Nephron (organoid): ENCODE measurements at regions not wholly inside any gene's neighbourhood (a gene's known extent, or its start where the extent isn't known, plus 50 kb on each side); places are given as distances from the start of the nearest gene placed in this dataset.

Source experiments
- H3K27ac Mint-ChIP-seq, 3 experiments: 2 replicates each; pipeline ENCODE4 v1.8.0; 2020; ENCODE audit warnings: mixed read lengths in 3 of 3, mild to moderate bottlenecking in 2 of 3, moderate library complexity in 1 of 3
- H3K27me3 Mint-ChIP-seq: 2 replicates; pipeline ENCODE4 v1.8.0; 2021; ENCODE audit warnings: low read depth, mild to moderate bottlenecking, moderate library complexity, mixed read lengths
- H3K36me3 Mint-ChIP-seq: 2 replicates; pipeline ENCODE4 v1.8.0; 2020; ENCODE audit warnings: low read depth, mixed read lengths
- H3K4me1 Mint-ChIP-seq: 2 replicates; pipeline ENCODE4 v1.8.0; 2020; ENCODE audit warnings: mixed read lengths
- H3K4me3 Mint-ChIP-seq, 3 experiments: 2 replicates each; pipeline ENCODE4 v1.8.0; 2020; ENCODE audit warnings: mild to moderate bottlenecking in 3 of 3, mixed read lengths in 3 of 3, moderate library complexity in 2 of 3
- H3K9me3 Mint-ChIP-seq: 2 replicates; pipeline ENCODE4 v1.8.0; 2020; ENCODE audit warnings: mixed read lengths
- TF ChIP-seq, protein P1 (sequence below), 3 experiments: fragments of 200-600 bp; sonication (generic); IDR thresholded peaks; one replicate each; pipeline ENCODE4 v1.5.0; 2021; ENCODE audit warnings: antibody characterized with exemption in 3 of 3; ENCODE audit not compliant: unreplicated experiment in 3 of 3

DNA sequence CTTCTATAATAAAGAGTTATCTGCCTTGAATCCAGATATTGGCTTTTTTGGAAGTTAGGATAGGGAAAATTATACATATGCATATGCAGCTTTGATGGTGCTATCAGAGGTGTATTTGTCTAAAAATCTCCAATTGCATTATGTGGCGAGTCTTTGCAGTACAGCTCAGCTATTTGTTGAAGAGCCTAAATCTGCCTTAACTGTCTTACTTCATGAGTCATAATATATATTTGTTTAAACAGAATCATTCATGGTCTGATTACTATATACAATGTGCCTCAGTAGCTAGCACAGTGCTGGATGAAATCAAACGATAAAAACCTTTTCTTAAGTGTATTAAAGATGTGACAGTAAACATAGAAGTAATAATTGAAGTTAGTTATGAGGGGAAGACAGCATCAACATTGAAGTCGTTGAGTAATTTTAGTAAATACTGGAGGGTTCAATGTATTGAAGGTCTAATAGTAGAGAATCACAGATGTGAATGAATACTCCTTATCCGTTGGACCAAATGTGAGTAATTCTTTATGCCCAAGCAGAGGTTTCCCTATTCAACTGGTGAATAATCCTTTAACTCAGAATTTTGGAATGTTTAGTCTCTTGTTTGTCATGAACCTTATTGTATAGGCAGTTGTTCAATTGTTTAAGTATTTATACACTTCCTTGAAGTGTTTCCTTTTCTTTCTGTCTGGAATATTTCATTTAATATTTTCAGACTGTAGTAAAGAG is 74.8 kb upstream of the NAALADL2 start:
- no peak overlapping the region for H3K4me3 Mint-ChIP-seq
- TF ChIP-seq, protein P1, sequence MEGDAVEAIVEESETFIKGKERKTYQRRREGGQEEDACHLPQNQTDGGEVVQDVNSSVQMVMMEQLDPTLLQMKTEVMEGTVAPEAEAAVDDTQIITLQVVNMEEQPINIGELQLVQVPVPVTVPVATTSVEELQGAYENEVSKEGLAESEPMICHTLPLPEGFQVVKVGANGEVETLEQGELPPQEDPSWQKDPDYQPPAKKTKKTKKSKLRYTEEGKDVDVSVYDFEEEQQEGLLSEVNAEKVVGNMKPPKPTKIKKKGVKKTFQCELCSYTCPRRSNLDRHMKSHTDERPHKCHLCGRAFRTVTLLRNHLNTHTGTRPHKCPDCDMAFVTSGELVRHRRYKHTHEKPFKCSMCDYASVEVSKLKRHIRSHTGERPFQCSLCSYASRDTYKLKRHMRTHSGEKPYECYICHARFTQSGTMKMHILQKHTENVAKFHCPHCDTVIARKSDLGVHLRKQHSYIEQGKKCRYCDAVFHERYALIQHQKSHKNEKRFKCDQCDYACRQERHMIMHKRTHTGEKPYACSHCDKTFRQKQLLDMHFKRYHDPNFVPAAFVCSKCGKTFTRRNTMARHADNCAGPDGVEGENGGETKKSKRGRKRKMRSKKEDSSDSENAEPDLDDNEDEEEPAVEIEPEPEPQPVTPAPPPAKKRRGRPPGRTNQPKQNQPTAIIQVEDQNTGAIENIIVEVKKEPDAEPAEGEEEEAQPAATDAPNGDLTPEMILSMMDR (IDR thresholded peaks at IDR 0.05; ENCODE audit: unreplicated experiment in 3 of 3) = no peak
- no peak overlapping the region for H3K27ac Mint-ChIP-seq
- H3K4me1 Mint-ChIP-seq = no peaks in the 10 kb centered on the region
- no peaks in the 10 kb centered on the region for H3K36me3 Mint-ChIP-seq
- H3K27me3 Mint-ChIP-seq = no peaks in the 10 kb centered on the region
- no peaks in the 10 kb centered on the region for H3K9me3 Mint-ChIP-seq

DNA sequence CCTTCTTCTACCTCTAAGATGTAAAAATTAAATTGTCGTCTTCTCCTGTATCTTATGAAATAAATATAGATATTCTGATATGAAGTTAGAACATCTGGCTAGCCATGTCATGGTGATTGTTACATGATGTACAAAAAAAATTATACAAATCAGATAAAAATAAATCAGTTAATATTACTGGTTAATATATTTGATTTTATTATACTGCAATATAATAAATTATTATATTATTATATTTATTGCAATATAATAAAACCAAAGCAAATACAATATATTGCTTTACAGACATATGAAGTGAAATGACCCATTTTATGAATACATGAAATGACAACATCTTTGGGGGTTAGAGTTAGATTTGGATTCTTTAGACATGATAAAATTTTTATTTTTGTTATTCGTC is 72.3 kb upstream of the NAALADL2 start:
- TF ChIP-seq, protein P1 (IDR thresholded peaks at IDR 0.05; ENCODE audit: unreplicated experiment in 3 of 3) = no peak
- Mint-ChIP-seq H3K9me3 (no peaks in the 10 kb centered on the region), H3K4me3 (no peak overlapping the region), H3K27me3 (no peaks in the 10 kb centered on the region), H3K27ac (no peak overlapping the region), H3K4me1 (no peaks in the 10 kb centered on the region), H3K36me3 (no peaks in the 10 kb centered on the region)

DNA sequence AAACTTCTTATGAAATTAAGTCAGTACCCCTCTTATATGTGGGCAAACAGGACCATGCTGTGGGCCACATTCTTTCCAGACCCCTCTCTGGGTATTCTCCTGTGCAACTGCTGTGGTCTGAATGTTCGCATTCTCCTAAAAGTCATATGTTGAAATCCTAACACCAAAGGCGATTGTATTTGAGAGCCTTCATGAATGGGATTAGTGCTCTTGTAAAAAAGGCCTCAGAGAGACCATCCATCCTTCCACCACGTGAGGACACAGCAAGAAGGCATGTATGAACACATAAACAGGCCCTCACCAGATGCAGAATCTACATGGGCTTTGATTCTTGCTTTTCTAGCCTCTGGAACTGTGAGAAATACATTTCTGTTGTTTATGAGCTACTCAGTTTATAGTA is 68.0 kb upstream of the NAALADL2 start:
- Mint-ChIP-seq H3K27ac (no peak overlapping the region), H3K27me3 (no peaks in the 10 kb centered on the region), H3K36me3 (no peaks in the 10 kb centered on the region), H3K9me3 (no peaks in the 10 kb centered on the region), H3K4me1 (no peaks in the 10 kb centered on the region), H3K4me3 (no peak overlapping the region)
- TF ChIP-seq, protein P1 (IDR thresholded peaks at IDR 0.05; ENCODE audit: unreplicated experiment in 3 of 3) = no peak

DNA sequence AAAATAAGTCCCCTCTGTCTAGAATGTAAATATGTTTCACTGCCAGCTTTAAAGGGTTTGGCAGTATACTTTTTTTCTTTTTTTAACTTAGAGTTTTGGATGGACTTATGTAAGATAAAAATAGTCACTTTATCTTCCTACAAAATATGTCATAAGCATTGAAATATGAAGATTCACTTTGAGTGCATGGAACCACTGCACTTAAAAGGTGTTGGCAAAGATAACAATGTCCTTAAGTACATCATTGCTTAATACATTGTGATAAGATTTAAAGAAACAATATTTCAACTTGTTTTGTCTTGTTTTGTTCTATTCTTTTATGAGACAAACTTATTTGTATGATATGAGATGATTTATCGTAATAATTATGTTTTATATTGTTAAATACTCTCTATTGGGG is 66.3 kb upstream of the NAALADL2 start:
- H3K27me3 Mint-ChIP-seq = no peaks in the 10 kb centered on the region
- TF ChIP-seq, protein P1 (IDR thresholded peaks at IDR 0.05; ENCODE audit: unreplicated experiment in 3 of 3) = no peak
- H3K9me3 Mint-ChIP-seq = no peaks in the 10 kb centered on the region
- no peak overlapping the region for H3K4me3 Mint-ChIP-seq
- no peak overlapping the region for H3K27ac Mint-ChIP-seq
- H3K4me1 Mint-ChIP-seq = no peaks in the 10 kb centered on the region
- H3K36me3 Mint-ChIP-seq = no peaks in the 10 kb centered on the region
